PC-9 (cell line): ENCODE measurements at regions not wholly inside any gene's neighbourhood (a gene's known extent, or its start where the extent isn't known, plus 50 kb on each side); places are given as distances from the start of the nearest gene placed in this dataset.

Experiments used
- EZH2 ChIP-seq: fragments of 200-600 bp; sonication (generic); IDR thresholded peaks from 2 replicates; pipeline ENCODE4 v1.8.0; 2017; ENCODE audit warnings: antibody characterized with exemption, low read depth
- TF ChIP-seq, protein P1 (sequence below): fragments of 200-600 bp; sonication (generic); conservative IDR thresholded peaks from 2 replicates; pipeline ENCODE4 v1.6.1; 2017; ENCODE audit warnings: mixed run types, antibody characterized with exemption, mild to moderate bottlenecking, moderate library complexity

DNA sequence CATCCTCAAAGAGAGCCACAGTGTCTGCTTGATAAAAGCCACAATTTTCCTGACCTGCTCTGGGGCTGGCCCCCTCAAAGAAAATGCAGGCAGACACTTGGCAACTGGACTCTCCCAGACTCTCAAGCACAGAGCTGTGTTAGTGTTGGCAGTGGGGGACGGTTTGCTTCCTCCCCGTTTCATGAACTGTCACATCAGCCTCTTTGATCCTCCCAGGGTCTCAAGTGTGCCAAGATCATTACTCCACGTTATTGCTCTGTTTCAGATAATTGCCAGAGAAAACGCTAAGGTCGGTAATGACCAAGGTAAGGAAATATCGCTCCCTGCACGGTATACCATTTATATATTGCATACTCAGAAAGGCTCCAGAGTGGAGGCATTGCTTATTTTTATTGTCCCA is 138.8 kb downstream of the NTMT2 start:
- TF ChIP-seq, protein P1, sequence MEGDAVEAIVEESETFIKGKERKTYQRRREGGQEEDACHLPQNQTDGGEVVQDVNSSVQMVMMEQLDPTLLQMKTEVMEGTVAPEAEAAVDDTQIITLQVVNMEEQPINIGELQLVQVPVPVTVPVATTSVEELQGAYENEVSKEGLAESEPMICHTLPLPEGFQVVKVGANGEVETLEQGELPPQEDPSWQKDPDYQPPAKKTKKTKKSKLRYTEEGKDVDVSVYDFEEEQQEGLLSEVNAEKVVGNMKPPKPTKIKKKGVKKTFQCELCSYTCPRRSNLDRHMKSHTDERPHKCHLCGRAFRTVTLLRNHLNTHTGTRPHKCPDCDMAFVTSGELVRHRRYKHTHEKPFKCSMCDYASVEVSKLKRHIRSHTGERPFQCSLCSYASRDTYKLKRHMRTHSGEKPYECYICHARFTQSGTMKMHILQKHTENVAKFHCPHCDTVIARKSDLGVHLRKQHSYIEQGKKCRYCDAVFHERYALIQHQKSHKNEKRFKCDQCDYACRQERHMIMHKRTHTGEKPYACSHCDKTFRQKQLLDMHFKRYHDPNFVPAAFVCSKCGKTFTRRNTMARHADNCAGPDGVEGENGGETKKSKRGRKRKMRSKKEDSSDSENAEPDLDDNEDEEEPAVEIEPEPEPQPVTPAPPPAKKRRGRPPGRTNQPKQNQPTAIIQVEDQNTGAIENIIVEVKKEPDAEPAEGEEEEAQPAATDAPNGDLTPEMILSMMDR = no peak
- TF ChIP-seq EZH2 = no peak
